ENCODE measurements at regions not wholly inside any gene's neighbourhood (a gene's known extent, or its start where the extent isn't known, plus 50 kb on each side); places are given as distances from the start of the nearest gene placed in this dataset.

- TF ChIP-seq CTCF (IDR thresholded peaks at IDR 0.05; ENCODE audit: poor library complexity) (no peak), EZH2phosphoT487 (IDR thresholded peaks at IDR 0.05; ENCODE audit: low read depth, severe bottlenecking, unreplicated experiment) (no peak)
Observed at GRCh38 chr7:84877943-84878570, 308.8 kb downstream of the SEMA3D start.
